ENCODE measurements at regions not wholly inside any gene's neighbourhood (a gene's known extent, or its start where the extent isn't known, plus 50 kb on each side); places are given as distances from the start of the nearest gene placed in this dataset.

- TF ChIP-seq, protein P1, sequence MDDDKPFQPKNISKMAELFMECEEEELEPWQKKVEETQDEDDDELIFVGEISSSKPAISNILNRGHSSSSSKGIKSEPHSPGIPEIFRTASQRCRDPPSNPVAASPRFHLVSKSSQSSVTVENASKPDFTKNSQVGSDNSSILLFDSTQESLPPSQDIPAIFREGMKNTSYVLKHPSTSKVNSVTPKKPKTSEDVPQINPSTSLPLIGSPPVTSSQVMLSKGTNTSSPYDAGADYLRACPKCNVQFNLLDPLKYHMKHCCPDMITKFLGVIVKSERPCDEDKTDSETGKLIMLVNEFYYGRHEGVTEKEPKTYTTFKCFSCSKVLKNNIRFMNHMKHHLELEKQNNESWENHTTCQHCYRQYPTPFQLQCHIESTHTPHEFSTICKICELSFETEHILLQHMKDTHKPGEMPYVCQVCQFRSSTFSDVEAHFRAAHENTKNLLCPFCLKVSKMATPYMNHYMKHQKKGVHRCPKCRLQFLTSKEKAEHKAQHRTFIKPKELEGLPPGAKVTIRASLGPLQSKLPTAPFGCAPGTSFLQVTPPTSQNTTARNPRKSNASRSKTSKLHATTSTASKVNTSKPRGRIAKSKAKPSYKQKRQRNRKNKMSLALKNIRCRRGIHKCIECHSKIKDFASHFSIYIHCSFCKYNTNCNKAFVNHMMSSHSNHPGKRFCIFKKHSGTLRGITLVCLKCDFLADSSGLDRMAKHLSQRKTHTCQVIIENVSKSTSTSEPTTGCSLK (tag by site-specific recombination; IDR thresholded peaks at IDR 0.05): no peak
Measured at GRCh38 chr1:17886838-17887441, 131.8 kb downstream of the ACTL8 start (continued).

- ChIA-PET CTCF (no interaction called here), POLR2A (no interaction called here)
- H3K4me3 ChIP-seq (ENCODE audit: low read depth, low read length): no peak overlapping the region
- H3K27ac ChIP-seq (ENCODE audit: extremely low read depth, low read depth, low read length): no peak overlapping the region
- no peaks in the 10 kb centered on the region for H3K9me3 ChIP-seq (ENCODE audit: control insufficient read depth, insufficient read depth, low read depth, low read length)
- H3K4me1 ChIP-seq (ENCODE audit: control insufficient read depth, insufficient read depth, low read length): no peaks in the 10 kb centered on the region
- no peaks in the 10 kb centered on the region for H3K36me3 ChIP-seq (ENCODE audit: control insufficient read depth in 2 of 2, insufficient read depth in 1 of 2, low read length in 2 of 2)
- TF ChIP-seq PRDM1 (tag by site-specific recombination; IDR thresholded peaks at IDR 0.05) (no peak), ZSCAN4 (tag by site-specific recombination; IDR thresholded peaks at IDR 0.05) (no peak), SCRT2 (tag by site-specific recombination; IDR thresholded peaks at IDR 0.05) (peak; percentile 63)
Measured at GRCh38 chr1:17887661-17888371, 132.7 kb downstream of the ACTL8 start.

GRCh38 chr1:17890056-17890814 is 135.1 kb downstream of the ACTL8 start:
- no peaks in the 10 kb centered on the region for H3K9me3 ChIP-seq (ENCODE audit: control insufficient read depth, insufficient read depth, low read depth, low read length)
- no peak overlapping the region for H3K27ac ChIP-seq (ENCODE audit: extremely low read depth, low read depth, low read length)
- ChIA-PET POLR2A (no interaction called here), CTCF (no interaction called here)
- TF ChIP-seq EGR2 (tag by site-specific recombination; IDR thresholded peaks at IDR 0.05; ENCODE audit: low read depth): peak; percentile 59
- TF ChIP-seq ZNF692 (tag by site-specific recombination; IDR thresholded peaks at IDR 0.05): no peak
- peak; percentile 73 for TF ChIP-seq PRDM4 (tag by site-specific recombination; IDR thresholded peaks at IDR 0.05)
- TF ChIP-seq ZFHX2 (tag by site-specific recombination; conservative IDR thresholded peaks at IDR 0.05): peak; percentile 53
- no peak for TF ChIP-seq TSHZ1 (tag by site-specific recombination; IDR thresholded peaks at IDR 0.05; ENCODE audit: borderline replicate concordance)
- TF ChIP-seq ZSCAN5A (tag by site-specific recombination; IDR thresholded peaks at IDR 0.05): no peak
- TF ChIP-seq ZNF621 (tag by site-specific recombination; IDR thresholded peaks at IDR 0.05): no peak
- no peaks in the 10 kb centered on the region for H3K4me1 ChIP-seq (ENCODE audit: control insufficient read depth, insufficient read depth, low read length)
- no peak overlapping the region for H3K4me3 ChIP-seq (ENCODE audit: low read depth, low read length)
- no peaks in the 10 kb centered on the region for H3K36me3 ChIP-seq (ENCODE audit: control insufficient read depth in 2 of 2, insufficient read depth in 1 of 2, low read length in 2 of 2)
